OCI-LY7 (cell line): ENCODE measurements at regions not wholly inside any gene's neighbourhood (a gene's known extent, or its start where the extent isn't known, plus 50 kb on each side); places are given as distances from the start of the nearest gene placed in this dataset.
A peak's percentile ranks its signal among the peaks of the same experiment; 100 is the strongest.

Experiments
- BruUV-seq: library from RNA; stranded (reverse); fragments of 400-500 nt; replicated peaks from 2 replicates; lab custom pipeline; 2021; lab: Mats Ljungman, UMichigan
- CTCF ChIA-PET: fragments of 300-600 bp; sonication (Branson Sonifier 250); formaldehyde crosslinking; loops from one replicate; lab custom pipeline; 2022; ENCODE audit warnings: antibody characterized with exemption; ENCODE audit not compliant: unreplicated experiment; lab: Charles Lee
- POLR2A ChIA-PET: fragments of 300-600 bp; sonication (Branson Sonifier 250); formaldehyde crosslinking; loops from one replicate; lab custom pipeline; 2022; ENCODE audit warnings: antibody characterized with exemption; lab: Charles Lee
- DNase-seq: peaks from one replicate; pipeline ENCODE4 v3.0.0-alpha.2; 2015; ENCODE audit warnings: low spot score
- H2AFZ ChIP-seq: fragments of 200-600 bp; sonication (generic), shearing (Covaris generic); 2 replicates; pipeline ENCODE4 v1.6.1; 2014; ENCODE audit warnings: mild to moderate bottlenecking, antibody characterized with exemption, low read length, moderate library complexity
- H3K27ac ChIP-seq: fragments of 200-600 bp; sonication (generic); 2 replicates; pipeline ENCODE4 v1.5.1; 2014; ENCODE audit warnings: mixed run types, low read depth, mild to moderate bottlenecking, moderate library complexity, low read length, inconsistent platforms; ENCODE audit not compliant: poor library complexity, severe bottlenecking
- H3K36me3 ChIP-seq: fragments of 200-600 bp; sonication (generic); 2 replicates; pipeline ENCODE4 v1.6.1; 2014; ENCODE audit warnings: mild to moderate bottlenecking, antibody characterized with exemption, low read length, moderate library complexity, mixed read lengths; ENCODE audit not compliant: insufficient read depth
- H3K4me1 ChIP-seq: fragments of 200-600 bp; sonication (generic); 2 replicates; pipeline ENCODE4 v1.5.1; 2014; ENCODE audit warnings: mild to moderate bottlenecking, low read length; ENCODE audit not compliant: insufficient read depth, poor library complexity, severe bottlenecking
- H3K4me2 ChIP-seq: fragments of 200-600 bp; sonication (generic); 2 replicates; pipeline ENCODE4 v1.6.1; 2014; ENCODE audit warnings: mild to moderate bottlenecking, low read length
- H3K4me3 ChIP-seq: fragments of 200-600 bp; sonication (generic); 2 replicates; pipeline ENCODE4 v1.5.1; 2014; ENCODE audit warnings: mild to moderate bottlenecking, low read depth, low read length; ENCODE audit not compliant: poor library complexity, severe bottlenecking
- H3K79me2 ChIP-seq: fragments of 200-600 bp; sonication (generic); 2 replicates; pipeline ENCODE4 v1.6.1; 2016; ENCODE audit warnings: low read depth, mild to moderate bottlenecking, low read length, moderate library complexity, mixed read lengths; ENCODE audit not compliant: insufficient read depth
- H3K9me2 ChIP-seq: fragments of 200-600 bp; sonication (generic); 2 replicates; pipeline ENCODE4 v1.6.1; 2016; ENCODE audit warnings: mild to moderate bottlenecking, low read length, mixed read lengths; ENCODE audit not compliant: insufficient read depth
- H3K9me3 ChIP-seq: fragments of 200-600 bp; sonication (generic); 2 replicates; pipeline ENCODE4 v1.6.1; 2014; ENCODE audit warnings: mild to moderate bottlenecking, mixed run types, low read length, mixed read lengths
- H4K20me1 ChIP-seq: fragments of 200-600 bp; sonication (generic); 2 replicates; pipeline ENCODE4 v1.6.1; 2014; ENCODE audit warnings: mild to moderate bottlenecking, antibody characterized with exemption, low read length, moderate library complexity, mixed read lengths; ENCODE audit not compliant: insufficient read depth
- EZH2phosphoT487 ChIP-seq: fragments of 200-600 bp; sonication (generic); IDR thresholded peaks from 2 replicates; pipeline ENCODE4 v1.6.1; 2018; ENCODE audit warnings: low read depth, borderline replicate concordance, mild to moderate bottlenecking, mixed run types, antibody characterized with exemption, low read length, moderate library complexity, mixed read lengths
- intact Hi-C: fragments of 100-400 bp; cut with micrococcal nuclease; formaldehyde crosslinking; loops from one replicate; pipeline ENCODE4 v1.10.0; 2022; ENCODE audit not compliant: unreplicated experiment
- TF ChIP-seq, protein P1 (sequence below): fragments of 200-600 bp; sonication (generic); conservative IDR thresholded peaks from 2 replicates; pipeline ENCODE4 v1.5.1; 2014; ENCODE audit warnings: mild to moderate bottlenecking, antibody characterized with exemption, low read length, moderate library complexity, mixed read lengths

DNA sequence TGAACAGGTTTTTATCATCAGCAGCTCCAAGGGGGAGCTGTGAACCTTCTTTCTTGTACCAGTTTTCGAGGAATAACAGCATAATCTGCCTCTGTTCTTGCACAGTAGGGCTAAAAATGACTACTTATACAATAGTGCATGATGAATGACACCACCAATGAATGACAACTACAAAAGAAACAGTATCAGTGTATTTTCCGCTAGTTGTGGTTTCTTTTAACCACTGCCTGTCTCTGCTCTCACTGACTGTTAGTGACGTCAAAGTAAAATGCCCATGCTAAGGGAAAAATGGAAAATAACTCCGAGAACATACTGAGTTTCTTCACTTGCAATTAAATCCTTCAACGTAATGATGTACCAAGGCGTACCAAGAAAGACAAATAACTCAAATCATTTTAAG is 294.9 kb downstream of the MAP2K6 start:
- BruUV-seq = no TSS peak
- POLR2A ChIA-PET = interaction anchor here (0.6 to 1.8 kb wide), 2 partner anchors 9 to 1131 kb away, joined by 3 to 6 read pairs; no protein-coding TSS in a partner anchor
- no peaks in the 10 kb centered on the region for H3K9me3 ChIP-seq

DNA sequence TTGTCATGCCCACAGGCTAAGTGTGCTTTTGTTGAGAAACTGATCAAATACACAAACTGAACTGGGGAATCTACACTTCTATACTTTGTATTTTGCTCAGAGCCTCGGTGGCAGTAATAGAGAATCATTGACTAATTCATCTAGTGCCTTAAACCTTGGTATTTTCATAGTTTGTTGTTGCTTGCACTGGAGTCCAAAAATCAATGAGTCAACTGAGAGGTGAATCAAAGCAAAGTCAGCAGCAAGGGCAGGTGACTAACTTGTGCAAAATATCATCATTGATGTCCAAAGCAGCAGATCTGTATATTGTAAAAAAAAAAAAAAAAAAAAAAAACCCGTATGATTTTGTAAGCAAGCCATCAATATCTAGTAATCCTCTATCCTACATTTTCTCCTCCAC is 296.4 kb downstream of the MAP2K6 start:
- POLR2A ChIA-PET = interaction anchor here (1.1 kb wide), 1 partner anchor 102 kb away, joined by 3 read pairs; no protein-coding TSS in a partner anchor
- no peak for DNase-seq
- H3K4me1 ChIP-seq = peaks cover 4% of the 10 kb centered on the region
- no peak overlapping the region for H3K4me3 ChIP-seq
- no peak overlapping the region for H3K4me2 ChIP-seq
- H4K20me1 ChIP-seq = no peaks in the 10 kb centered on the region
- intact Hi-C loops = no loop called here
- TF ChIP-seq, protein P1, sequence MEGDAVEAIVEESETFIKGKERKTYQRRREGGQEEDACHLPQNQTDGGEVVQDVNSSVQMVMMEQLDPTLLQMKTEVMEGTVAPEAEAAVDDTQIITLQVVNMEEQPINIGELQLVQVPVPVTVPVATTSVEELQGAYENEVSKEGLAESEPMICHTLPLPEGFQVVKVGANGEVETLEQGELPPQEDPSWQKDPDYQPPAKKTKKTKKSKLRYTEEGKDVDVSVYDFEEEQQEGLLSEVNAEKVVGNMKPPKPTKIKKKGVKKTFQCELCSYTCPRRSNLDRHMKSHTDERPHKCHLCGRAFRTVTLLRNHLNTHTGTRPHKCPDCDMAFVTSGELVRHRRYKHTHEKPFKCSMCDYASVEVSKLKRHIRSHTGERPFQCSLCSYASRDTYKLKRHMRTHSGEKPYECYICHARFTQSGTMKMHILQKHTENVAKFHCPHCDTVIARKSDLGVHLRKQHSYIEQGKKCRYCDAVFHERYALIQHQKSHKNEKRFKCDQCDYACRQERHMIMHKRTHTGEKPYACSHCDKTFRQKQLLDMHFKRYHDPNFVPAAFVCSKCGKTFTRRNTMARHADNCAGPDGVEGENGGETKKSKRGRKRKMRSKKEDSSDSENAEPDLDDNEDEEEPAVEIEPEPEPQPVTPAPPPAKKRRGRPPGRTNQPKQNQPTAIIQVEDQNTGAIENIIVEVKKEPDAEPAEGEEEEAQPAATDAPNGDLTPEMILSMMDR = no peak
- TF ChIP-seq EZH2phosphoT487 = no peak
- CTCF ChIA-PET = no interaction called here
- BruUV-seq = no TSS peak
- no peak overlapping the region for H3K27ac ChIP-seq
- H3K9me2 ChIP-seq = no peaks in the 10 kb centered on the region
- no peak overlapping the region for H2AFZ ChIP-seq
- H3K36me3 ChIP-seq = no peaks in the 10 kb centered on the region
- no peaks in the 10 kb centered on the region for H3K79me2 ChIP-seq
- H3K9me3 ChIP-seq = no peaks in the 10 kb centered on the region

More for the DNA sequence above, 294.9 kb downstream of the MAP2K6 start:
- peaks cover 10% of the 10 kb centered on the region for H3K4me1 ChIP-seq
- no peaks in the 10 kb centered on the region for H3K9me2 ChIP-seq
- no peaks in the 10 kb centered on the region for H4K20me1 ChIP-seq
- H3K79me2 ChIP-seq = no peaks in the 10 kb centered on the region
- H3K4me3 ChIP-seq = no peak overlapping the region
- H2AFZ ChIP-seq = peak overlapping the region; percentile 17; the same call in 1 of the 2 replicates
- CTCF ChIA-PET = no interaction called here
- no peak overlapping the region for H3K27ac ChIP-seq
- intact Hi-C loops = no loop called here
- DNase-seq = peak; percentile 6
- H3K4me2 ChIP-seq = no peak overlapping the region
- TF ChIP-seq, protein P1 = no peak
- no peak for TF ChIP-seq EZH2phosphoT487
- no peaks in the 10 kb centered on the region for H3K36me3 ChIP-seq

DNA sequence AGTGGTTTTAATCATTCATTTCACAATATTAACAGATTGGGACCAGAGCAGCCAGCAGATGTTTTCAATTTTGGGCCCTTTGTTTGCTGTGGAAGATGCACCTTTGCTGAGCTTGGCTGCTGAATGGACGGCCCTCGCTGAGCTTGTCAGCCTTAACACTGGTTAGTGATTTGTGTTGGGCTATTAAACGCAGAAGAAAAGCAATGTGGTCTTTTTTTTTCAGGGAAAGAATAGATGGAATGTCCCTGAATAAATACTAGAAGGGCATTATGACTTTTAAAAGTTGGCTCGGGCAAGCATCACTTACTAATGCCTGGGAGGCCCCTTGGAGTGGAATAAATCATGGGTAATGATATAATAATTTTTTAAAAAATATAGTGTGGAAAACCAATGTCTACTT is 297.0 kb downstream of the MAP2K6 start:
- Histone ChIP-seq H2AFZ (no peak overlapping the region), H3K4me1 (peaks cover 4% of the 10 kb centered on the region), H3K9me3 (no peaks in the 10 kb centered on the region), H3K9me2 (no peaks in the 10 kb centered on the region), H3K4me2 (no peak overlapping the region), H3K36me3 (no peaks in the 10 kb centered on the region), H3K27ac (no peak overlapping the region), H4K20me1 (no peaks in the 10 kb centered on the region), H3K4me3 (no peak overlapping the region), H3K79me2 (no peaks in the 10 kb centered on the region)
- DNase-seq = no peak
- TF ChIP-seq EZH2phosphoT487 = no peak
- TF ChIP-seq, protein P1 = no peak
- ChIA-PET CTCF (no interaction called here), POLR2A (interaction anchor here (1.1 to 1.6 kb wide), 2 partner anchors 11 to 102 kb away, joined by 3 to 7 read pairs; no protein-coding TSS in a partner anchor)
- intact Hi-C loops = no loop called here
- no TSS peak for BruUV-seq
